H1 (cell line): ENCODE measurements at regions not wholly inside any gene's neighbourhood (a gene's known extent, or its start where the extent isn't known, plus 50 kb on each side); places are given as distances from the start of the nearest gene placed in this dataset.
"Not testable (repeated sequence)": the region's sequence is repeated elsewhere in the genome, so short reads cannot be mapped to it uniquely, and the experiment has no call there.

Experiments
- BRCA1 ChIP-seq: IDR thresholded peaks from 2 replicates; pipeline ENCODE4 v1.6.1; 2012; ENCODE audit warnings: low read depth, low read length, improper control_type of control experiment
- CEBPB ChIP-seq: IDR thresholded peaks from 2 replicates; pipeline ENCODE4 v1.6.1; 2012; ENCODE audit warnings: low read depth, low read length
- EP300 ChIP-seq, 2 experiments: IDR thresholded peaks; 1 replicate in 1 of 2; 2 replicates in 1 of 2; pipeline ENCODE4 v1.6.1; 2011 to 2012; ENCODE audit warnings: low read depth in 2 of 2, low read length in 2 of 2, mild to moderate bottlenecking in 2 of 2, borderline replicate concordance in 1 of 2, inconsistent platforms in 1 of 2, moderate library complexity in 1 of 2
- POLR2A ChIP-seq, 2 experiments: IDR thresholded peaks; 1 replicate in 1 of 2; 2 replicates in 1 of 2; pipeline ENCODE4 v1.6.1; 2011; ENCODE audit warnings: low read depth in 2 of 2, low read length in 2 of 2, mild to moderate bottlenecking in 2 of 2; ENCODE audit errors: control extremely low read depth in 1 of 2
- SIN3A ChIP-seq, 2 experiments: IDR thresholded peaks in 1 of 2; conservative IDR thresholded peaks in 1 of 2; 2 replicates each; pipeline ENCODE4 v1.6.1; 2011 to 2012; ENCODE audit warnings: low read length in 2 of 2, improper control_type of control experiment in 1 of 2, low read depth in 1 of 2, mild to moderate bottlenecking in 1 of 2
- SRF ChIP-seq: IDR thresholded peaks from 2 replicates; pipeline ENCODE4 v1.6.1; 2011; ENCODE audit warnings: mild to moderate bottlenecking, low read depth, low read length, moderate library complexity
- ZNF274 ChIP-seq: IDR thresholded peaks from 2 replicates; pipeline ENCODE4 v1.7.0; 2012; ENCODE audit warnings: low read length, borderline replicate concordance; ENCODE audit errors: extremely low read depth
- TF ChIP-seq, protein P1 (sequence below), 3 experiments: IDR thresholded peaks; 1 replicate in 2 of 3; 2 replicates in 1 of 3; pipeline versions ENCODE4 v1.5.1 to v1.6.1; 2011; ENCODE audit warnings: low read length in 3 of 3, mild to moderate bottlenecking in 3 of 3, inconsistent platforms in 2 of 3, low read depth in 1 of 3, moderate library complexity in 1 of 3; ENCODE audit not compliant: insufficient read depth in 1 of 3; ENCODE audit errors: control extremely low read depth in 1 of 3
- TF ChIP-seq, protein P2 (sequence below): IDR thresholded peaks from 2 replicates; pipeline ENCODE4 v1.6.1; 2012; ENCODE audit warnings: inconsistent platforms

- TF ChIP-seq ZNF274; BRCA1; SRF; CEBPB; POLR2A (IDR thresholded peaks at IDR 0.05; ENCODE audit: control extremely low read depth in 1 of 2, low read depth in 2 of 2, low read length in 2 of 2); EP300 (IDR thresholded peaks at IDR 0.05; ENCODE audit: borderline replicate concordance in 1 of 2, low read depth in 2 of 2, low read length in 2 of 2); SIN3A (conservative IDR thresholded peaks at IDR 0.05 in 1 of 2, IDR thresholded peaks at IDR 0.05 in 1 of 2; ENCODE audit: low read depth in 1 of 2, low read length in 2 of 2): not testable (repeated sequence)
- TF ChIP-seq, protein P1, sequence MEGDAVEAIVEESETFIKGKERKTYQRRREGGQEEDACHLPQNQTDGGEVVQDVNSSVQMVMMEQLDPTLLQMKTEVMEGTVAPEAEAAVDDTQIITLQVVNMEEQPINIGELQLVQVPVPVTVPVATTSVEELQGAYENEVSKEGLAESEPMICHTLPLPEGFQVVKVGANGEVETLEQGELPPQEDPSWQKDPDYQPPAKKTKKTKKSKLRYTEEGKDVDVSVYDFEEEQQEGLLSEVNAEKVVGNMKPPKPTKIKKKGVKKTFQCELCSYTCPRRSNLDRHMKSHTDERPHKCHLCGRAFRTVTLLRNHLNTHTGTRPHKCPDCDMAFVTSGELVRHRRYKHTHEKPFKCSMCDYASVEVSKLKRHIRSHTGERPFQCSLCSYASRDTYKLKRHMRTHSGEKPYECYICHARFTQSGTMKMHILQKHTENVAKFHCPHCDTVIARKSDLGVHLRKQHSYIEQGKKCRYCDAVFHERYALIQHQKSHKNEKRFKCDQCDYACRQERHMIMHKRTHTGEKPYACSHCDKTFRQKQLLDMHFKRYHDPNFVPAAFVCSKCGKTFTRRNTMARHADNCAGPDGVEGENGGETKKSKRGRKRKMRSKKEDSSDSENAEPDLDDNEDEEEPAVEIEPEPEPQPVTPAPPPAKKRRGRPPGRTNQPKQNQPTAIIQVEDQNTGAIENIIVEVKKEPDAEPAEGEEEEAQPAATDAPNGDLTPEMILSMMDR (IDR thresholded peaks at IDR 0.05; ENCODE audit: control extremely low read depth in 1 of 3, insufficient read depth in 1 of 3, low read depth in 1 of 3, low read length in 3 of 3) = not testable (repeated sequence)
- TF ChIP-seq, protein P2, sequence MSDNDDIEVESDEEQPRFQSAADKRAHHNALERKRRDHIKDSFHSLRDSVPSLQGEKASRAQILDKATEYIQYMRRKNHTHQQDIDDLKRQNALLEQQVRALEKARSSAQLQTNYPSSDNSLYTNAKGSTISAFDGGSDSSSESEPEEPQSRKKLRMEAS = 0 out of 2 replicates have a peak, but pooled peaks have one; percentile 12
Observed at GRCh38 chr20:48367541-48368358, 460.0 kb downstream of the PREX1 start.
